IMR-90 (cell line): ENCODE measurements at regions not wholly inside any gene's neighbourhood (a gene's known extent, or its start where the extent isn't known, plus 50 kb on each side); places are given as distances from the start of the nearest gene placed in this dataset.

Experiments used
- ATAC-seq: fragments of 200-7000 bp; cut with Tn5 transposase; 2 replicates; pipeline ENCODE4 v1.9.1; 2020; ENCODE audit warnings: low read depth, mild to moderate bottlenecking, moderate library complexity
- BruUV-seq: library from RNA; stranded (reverse); fragments of 400-500 nt; replicated peaks from 2 replicates; lab custom pipeline; 2021; lab: Mats Ljungman, UMichigan
- CTCF ChIA-PET: fragments of 300-600 bp; formaldehyde crosslinking; extraction: SDS; loops from one replicate; lab custom pipeline; 2021; ENCODE audit warnings: antibody characterized with exemption; lab: Yijun Ruan, JAX
- POLR2A ChIA-PET: fragments of 300-600 bp; sonication (Branson Sonifier 250); formaldehyde crosslinking; loops from one replicate; lab custom pipeline; 2022; ENCODE audit warnings: antibody characterized with exemption; ENCODE audit not compliant: unreplicated experiment; lab: Charles Lee
- DNase-seq: peaks from one replicate; pipeline ENCODE4 v3.0.0; 2013
- H2AFZ ChIP-seq: replicated peaks from 2 replicates; pipeline ENCODE3; 2013; ENCODE audit warnings: low read length, mild to moderate bottlenecking; ENCODE audit not compliant: poor library complexity
- H2AK5ac ChIP-seq: 2 replicates; pipeline ENCODE4 v1.6.1; 2013; ENCODE audit warnings: low read depth, low read length, inconsistent platforms
- H2AK9ac ChIP-seq: replicated peaks from 2 replicates; pipeline ENCODE3; 2013; ENCODE audit warnings: mild to moderate bottlenecking, low read depth, low read length, moderate library complexity; ENCODE audit not compliant: poor library complexity
- H2BK120ac ChIP-seq: 2 replicates; pipeline ENCODE4 v1.6.1; 2013; ENCODE audit warnings: low read depth, low read length, inconsistent platforms
- H2BK15ac ChIP-seq: 3 replicates; pipeline ENCODE4 v1.6.1; 2013; ENCODE audit warnings: low read depth, low read length, inconsistent platforms
- H2BK20ac ChIP-seq: 2 replicates; pipeline ENCODE4 v1.6.1; 2013; ENCODE audit warnings: low read depth, mild to moderate bottlenecking, inconsistent platforms, low read length, moderate library complexity
- H2BK5ac ChIP-seq: 2 replicates; pipeline ENCODE4 v1.6.1; 2013; ENCODE audit warnings: mild to moderate bottlenecking, low read depth, low read length, inconsistent platforms; ENCODE audit not compliant: poor library complexity, severe bottlenecking
- H3K14ac ChIP-seq: replicated peaks from 2 replicates; pipeline ENCODE4 v1.6.1; 2013; ENCODE audit warnings: low read depth, low read length, inconsistent platforms
- H3K18ac ChIP-seq: 2 replicates; pipeline ENCODE4 v1.6.1; 2013; ENCODE audit warnings: low read depth, low read length, control low read depth
- H3K23ac ChIP-seq: 2 replicates; pipeline ENCODE4 v1.6.1; 2013; ENCODE audit warnings: low read depth, low read length, inconsistent platforms
- H3K27ac ChIP-seq: 2 replicates; pipeline ENCODE4 v1.5.1; 2013; ENCODE audit warnings: mild to moderate bottlenecking, control low read depth, low read length; ENCODE audit not compliant: insufficient read depth
- H3K27me3 ChIP-seq: 2 replicates; pipeline ENCODE4 v1.6.1; 2013; ENCODE audit warnings: low read length; ENCODE audit not compliant: control insufficient read depth, insufficient read depth
- H3K36me3 ChIP-seq: 2 replicates; pipeline ENCODE4 v1.6.1; 2013; ENCODE audit warnings: low read length, mixed read lengths; ENCODE audit not compliant: control insufficient read depth, insufficient read depth
- H3K4ac ChIP-seq: 2 replicates; pipeline ENCODE4 v1.6.1; 2013; ENCODE audit warnings: low read depth, low read length, inconsistent platforms
- H3K4me1 ChIP-seq: 2 replicates; pipeline ENCODE4 v1.6.1; 2013; ENCODE audit warnings: low read length, mixed read lengths; ENCODE audit not compliant: control insufficient read depth, insufficient read depth
- H3K4me2 ChIP-seq: 2 replicates; pipeline ENCODE4 v1.6.1; 2013; ENCODE audit warnings: low read depth, mild to moderate bottlenecking, control low read depth, low read length, moderate library complexity
- H3K4me3 ChIP-seq: 2 replicates; pipeline ENCODE4 v1.5.1; 2013; ENCODE audit warnings: low read depth, mild to moderate bottlenecking, control low read depth, low read length, moderate library complexity; ENCODE audit not compliant: insufficient read depth
- H3K56ac ChIP-seq: 2 replicates; pipeline ENCODE4 v1.6.1; 2013; ENCODE audit warnings: low read length, inconsistent platforms; ENCODE audit not compliant: insufficient read depth; ENCODE audit errors: extremely low read depth
- H3K79me1 ChIP-seq, 2 experiments: 2 replicates each; pipeline ENCODE4 v1.6.1; 2013; ENCODE audit warnings: low read length in 2 of 2, inconsistent platforms in 1 of 2, low read depth in 1 of 2
- H3K9ac ChIP-seq: 2 replicates; pipeline ENCODE4 v1.6.1; 2013; ENCODE audit warnings: low read depth, low read length, control low read depth
- H3K9me1 ChIP-seq: 2 replicates; pipeline ENCODE4 v1.6.1; 2013; ENCODE audit warnings: low read length, inconsistent platforms; ENCODE audit not compliant: insufficient read depth
- H3K9me3 ChIP-seq: 2 replicates; pipeline ENCODE4 v1.6.1; 2013; ENCODE audit warnings: low read length; ENCODE audit not compliant: control insufficient read depth, insufficient read depth
- H4K20me1 ChIP-seq: 2 replicates; pipeline ENCODE4 v1.6.1; 2013; ENCODE audit warnings: low read length, inconsistent platforms; ENCODE audit not compliant: insufficient read depth
- H4K5ac ChIP-seq: 2 replicates; pipeline ENCODE4 v1.6.1; 2013; ENCODE audit warnings: mild to moderate bottlenecking, low read depth, low read length, control low read depth
- H4K8ac ChIP-seq, 2 experiments: 2 replicates each; pipeline ENCODE4 v1.6.1; 2013; ENCODE audit warnings: low read depth in 2 of 2, low read length in 2 of 2, control low read depth in 1 of 2, inconsistent platforms in 1 of 2
- H4K91ac ChIP-seq: 2 replicates; pipeline ENCODE4 v1.6.1; 2013; ENCODE audit warnings: low read depth, low read length, inconsistent platforms; ENCODE audit not compliant: insufficient read depth
- BHLHE40 ChIP-seq: fragments of 150-350 bp; IDR thresholded peaks from 2 replicates; pipeline ENCODE4 v1.6.1; 2016; ENCODE audit warnings: mild to moderate bottlenecking, low read depth, low read length
- CEBPB ChIP-seq: IDR thresholded peaks from 2 replicates; pipeline ENCODE4 v1.6.1; 2012; ENCODE audit warnings: low read depth, low read length, improper control_type of control experiment
- CHD1 ChIP-seq: IDR thresholded peaks from 2 replicates; pipeline ENCODE4 v1.6.1; 2012; ENCODE audit warnings: low read depth, low read length, improper control_type of control experiment
- CTCF ChIP-seq: conservative IDR thresholded peaks from 2 replicates; pipeline ENCODE4 v1.5.1; 2012; ENCODE audit warnings: mild to moderate bottlenecking, low read depth, low read length, improper control_type of control experiment
- ELK1 ChIP-seq: fragments of 150-350 bp; IDR thresholded peaks from 2 replicates; pipeline ENCODE4 v1.6.1; 2016; ENCODE audit warnings: low read depth, mild to moderate bottlenecking, low read length, moderate library complexity, borderline replicate concordance
- FOS ChIP-seq: fragments of 150-350 bp; IDR thresholded peaks from 2 replicates; pipeline ENCODE4 v1.6.1; 2016; ENCODE audit warnings: low read depth, low read length
- MAFK ChIP-seq: IDR thresholded peaks from 2 replicates; pipeline ENCODE4 v1.6.1; 2012; ENCODE audit warnings: low read depth, low read length, improper control_type of control experiment
- MAZ ChIP-seq: IDR thresholded peaks from 2 replicates; pipeline ENCODE4 v1.6.1; 2012; ENCODE audit warnings: low read depth, mild to moderate bottlenecking, low read length, improper control_type of control experiment, moderate library complexity, borderline replicate concordance
- MXI1 ChIP-seq: IDR thresholded peaks from 2 replicates; pipeline ENCODE4 v1.6.1; 2012; ENCODE audit warnings: low read depth, mild to moderate bottlenecking, low read length, moderate library complexity, borderline replicate concordance
- NFE2L2 ChIP-seq: fragments of 150-350 bp; IDR thresholded peaks from 2 replicates; pipeline ENCODE4 v1.6.1; 2016; ENCODE audit warnings: low read depth, mild to moderate bottlenecking, low read length
- POLR2A ChIP-seq: IDR thresholded peaks from 2 replicates; pipeline ENCODE4 v1.6.1; 2012; ENCODE audit warnings: mild to moderate bottlenecking, low read depth, low read length
- RAD21 ChIP-seq: IDR thresholded peaks from 2 replicates; pipeline ENCODE4 v1.6.1; 2012; ENCODE audit warnings: low read length, improper control_type of control experiment
- RCOR1 ChIP-seq: IDR thresholded peaks from 2 replicates; pipeline ENCODE4 v1.6.1; 2012; ENCODE audit warnings: mild to moderate bottlenecking, low read length, improper control_type of control experiment; ENCODE audit not compliant: insufficient replicate concordance
- RFX5 ChIP-seq: IDR thresholded peaks from 2 replicates; pipeline ENCODE4 v1.8.0; 2012; ENCODE audit warnings: low read depth, mild to moderate bottlenecking, low read length, moderate library complexity
- SMC3 ChIP-seq: fragments of 150-350 bp; IDR thresholded peaks from 2 replicates; pipeline ENCODE4 v1.6.1; 2016; ENCODE audit warnings: low read depth, mild to moderate bottlenecking, antibody characterized with exemption, low read length, moderate library complexity
- USF2 ChIP-seq: fragments of 150-350 bp; IDR thresholded peaks from 2 replicates; pipeline ENCODE4 v1.6.1; 2017; ENCODE audit warnings: mild to moderate bottlenecking, antibody characterized with exemption, low read length, low read depth
- WGBS, 2 experiments: methylation state at CpG; one replicate each; pipeline versions ENCODE4 v1.1.5 to v1.1.7; 2013; ENCODE audit warnings: missing lambda C conversion rate in 2 of 2; ENCODE audit not compliant: insufficient read length in 1 of 2; ENCODE audit errors: extremely low coverage in 2 of 2; 5-methylcytosine and 5-hydroxymethylcytosine counted together
- dilution Hi-C: fragments of 300-500 bp; cut with HindIII; formaldehyde crosslinking; loops from one replicate; pipeline ENCODE4 v1.14.3; 2018; ENCODE audit warnings: low sequenced_read_pairs; ENCODE audit not compliant: unreplicated experiment
- in situ Hi-C: fragments of 300-500 bp; cut with MboI; formaldehyde crosslinking; loops from 3 replicates; pipeline ENCODE4 v1.14.3; 2019; ENCODE audit warnings: low sequenced_read_pairs, inconsistent platforms, mixed read lengths
- intact Hi-C: fragments of 100-400 bp; cut with micrococcal nuclease; formaldehyde crosslinking; loops from 2 replicates; pipeline ENCODE4 v1.10.0; 2022

GRCh38 chr2:103293067-103293741 is 531.4 kb downstream of the TMEM182 start:
- no CpG with 5 or more reads among the region's 16 CpGs for WGBS, 2 experiments
- no peak overlapping the region for H3K4me2 ChIP-seq
- no peak overlapping the region for H3K4me3 ChIP-seq
- no peaks in the 10 kb centered on the region for H4K20me1 ChIP-seq
- H3K9me3 ChIP-seq = peaks cover 5% of the 10 kb centered on the region; the same call in 1 of the 2 replicates
- in situ Hi-C loops (no loop called here), intact Hi-C loops (no loop called here), dilution Hi-C loops (no loop called here)
- no peak overlapping the region for H3K27ac ChIP-seq
- H2BK15ac ChIP-seq = no peak overlapping the region
- no peak overlapping the region for H3K23ac ChIP-seq
- H4K5ac ChIP-seq = no peak overlapping the region
- H3K9ac ChIP-seq = no peak overlapping the region
- no peak overlapping the region for H4K91ac ChIP-seq
- no peaks in the 10 kb centered on the region for H3K36me3 ChIP-seq
- ATAC-seq = no peak
- no peak overlapping the region for H2BK20ac ChIP-seq
- no peaks in the 10 kb centered on the region for H3K27me3 ChIP-seq
- no peak overlapping the region for H3K18ac ChIP-seq
- H3K79me1 ChIP-seq = no peaks in the 10 kb centered on the region
- TF ChIP-seq ELK1 = no peak
- no peak for TF ChIP-seq MAFK
- TF ChIP-seq BHLHE40 = no peak
- no peak for TF ChIP-seq RCOR1
- no peak for TF ChIP-seq RFX5
- TF ChIP-seq POLR2A = no peak
- TF ChIP-seq CEBPB = no peak
- TF ChIP-seq MAZ = no peak
- no peak for TF ChIP-seq NFE2L2
- TF ChIP-seq FOS = no peak
- TF ChIP-seq MXI1 = no peak
- no peak for TF ChIP-seq CHD1
- TF ChIP-seq CTCF = no peak
- TF ChIP-seq SMC3 = no peak
- no peak for TF ChIP-seq RAD21
- TF ChIP-seq USF2 = no peak
- no TSS peak for BruUV-seq
- H2AFZ ChIP-seq = no peak overlapping the region
- H2BK120ac ChIP-seq = no peak overlapping the region
- no peaks in the 10 kb centered on the region for H3K4me1 ChIP-seq
- ChIA-PET CTCF (no interaction called here), POLR2A (no interaction called here)
- no peak overlapping the region for H3K4ac ChIP-seq
- H3K9me1 ChIP-seq = no peaks in the 10 kb centered on the region
- no peak overlapping the region for H2BK5ac ChIP-seq
- H3K14ac ChIP-seq = no peak overlapping the region
- H2AK9ac ChIP-seq = no peak overlapping the region
- H2AK5ac ChIP-seq = no peak overlapping the region
- no peak overlapping the region for H4K8ac ChIP-seq
- no peak for DNase-seq
- no peak overlapping the region for H3K56ac ChIP-seq
